ENCODE measurements at regions not wholly inside any gene's neighbourhood (a gene's known extent, or its start where the extent isn't known, plus 50 kb on each side); places are given as distances from the start of the nearest gene placed in this dataset.

DNA sequence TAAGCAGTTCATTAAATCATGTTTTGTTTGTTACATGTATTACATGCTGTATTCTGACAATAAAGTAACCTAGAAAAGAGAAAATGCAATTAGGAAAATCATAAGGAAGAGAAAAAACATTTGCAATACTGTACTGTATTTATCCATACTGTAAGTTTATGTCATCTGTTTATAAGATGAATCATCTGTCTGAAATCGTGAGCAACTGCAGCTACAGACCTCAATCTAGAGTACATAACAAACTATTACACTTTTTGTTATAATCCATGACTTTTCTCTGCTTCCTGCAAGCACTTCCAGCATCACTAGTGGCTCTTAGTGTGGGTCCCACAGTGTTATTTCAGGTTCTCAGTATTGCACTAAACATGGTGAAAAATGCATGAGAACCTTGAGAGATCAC lies 144.4 kb upstream of the NR4A3 start:
- DNase-seq (no peak), ATAC-seq (no peak)
- CTCF ChIA-PET = no interaction called here
- no peaks in the 10 kb centered on the region for H3K9me3 Mint-ChIP-seq (ENCODE audit: low read depth)
- no peaks in the 10 kb centered on the region for H3K27me3 Mint-ChIP-seq
- H3K27ac Mint-ChIP-seq = no peak overlapping the region
- no peak overlapping the region for H3K4me3 Mint-ChIP-seq
- H3K4me1 Mint-ChIP-seq = no peaks in the 10 kb centered on the region
- H3K36me3 Mint-ChIP-seq = peaks cover under 1% of the 10 kb centered on the region

DNA sequence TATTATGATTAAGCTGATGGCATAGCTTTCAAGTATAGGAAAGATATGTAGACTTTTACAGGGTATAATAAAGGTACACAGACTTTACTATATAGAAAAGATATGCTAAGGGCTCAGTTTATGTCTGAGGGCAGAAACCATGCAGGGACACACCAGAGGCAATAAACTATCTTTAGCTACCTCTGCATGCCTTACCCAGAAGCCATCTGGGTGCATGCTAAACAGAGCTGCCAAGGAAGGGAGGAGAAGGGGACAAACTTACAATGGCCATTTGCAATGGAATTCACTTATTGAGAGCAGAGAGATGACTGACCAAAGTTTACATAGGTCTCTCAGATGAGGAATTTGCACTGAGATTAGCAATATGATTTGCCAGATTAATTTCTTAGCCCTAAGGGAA lies 143.1 kb upstream of the NR4A3 start:
- no peaks in the 10 kb centered on the region for H3K27me3 Mint-ChIP-seq
- peaks cover 4% of the 10 kb centered on the region for H3K36me3 Mint-ChIP-seq
- H3K9me3 Mint-ChIP-seq (ENCODE audit: low read depth) = peaks cover 3% of the 10 kb centered on the region
- H3K4me1 Mint-ChIP-seq = no peaks in the 10 kb centered on the region
- DNase-seq (no peak), ATAC-seq (no peak)
- H3K4me3 Mint-ChIP-seq = no peak overlapping the region
- H3K27ac Mint-ChIP-seq = no peak overlapping the region
- CTCF ChIA-PET = no interaction called here

DNA sequence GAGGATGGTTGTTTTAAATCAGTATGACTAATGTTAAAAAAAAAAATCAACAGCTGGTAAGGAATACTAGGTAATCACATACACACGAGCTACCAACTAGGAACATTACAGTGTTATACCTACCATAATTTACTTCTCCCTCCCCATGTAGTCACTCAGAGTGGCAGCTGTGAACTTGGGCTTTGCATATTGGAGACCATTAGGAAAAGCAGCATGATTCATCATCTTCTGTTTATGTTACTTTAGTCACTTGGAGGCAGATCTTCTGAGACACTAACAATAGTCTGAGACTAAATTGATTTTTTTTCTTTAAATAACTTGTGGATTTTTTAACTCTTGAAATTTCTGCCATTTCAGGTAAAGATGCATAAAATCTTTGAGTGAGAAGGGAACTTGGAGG lies 141.5 kb upstream of the NR4A3 start:
- no peak overlapping the region for H3K4me3 Mint-ChIP-seq

DNA sequence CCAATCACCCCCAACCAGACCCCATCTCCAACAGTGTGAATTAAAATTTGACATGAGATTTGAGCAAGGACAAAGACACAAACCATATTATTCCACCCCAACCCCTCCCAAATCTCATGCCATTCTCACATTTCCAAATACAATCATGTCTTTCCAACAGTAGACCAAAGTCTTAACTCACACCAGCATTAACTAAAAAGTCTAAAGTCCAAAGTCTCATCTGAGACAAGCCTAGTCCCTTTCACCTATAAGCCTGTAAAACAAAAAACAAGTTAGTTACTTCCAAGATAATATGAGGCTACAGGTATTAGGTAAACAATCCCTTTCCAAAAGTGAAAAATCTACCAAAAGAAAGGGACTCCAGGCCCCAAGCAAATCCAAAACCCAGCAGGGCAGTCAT lies 140.6 kb upstream of the NR4A3 start:
- Mint-ChIP-seq H3K27me3 (no peaks in the 10 kb centered on the region), H3K27ac (no peak overlapping the region), H3K4me1 (no peaks in the 10 kb centered on the region)

More for the DNA sequence above, 141.5 kb upstream of the NR4A3 start:
- CTCF ChIA-PET = no interaction called here
- no peak for ATAC-seq
- Mint-ChIP-seq H3K9me3 (ENCODE audit: low read depth) (peaks cover 3% of the 10 kb centered on the region), H3K27me3 (no peaks in the 10 kb centered on the region), H3K36me3 (peaks cover 4% of the 10 kb centered on the region), H3K4me1 (no peaks in the 10 kb centered on the region), H3K27ac (no peak overlapping the region)
- no peak for DNase-seq

DNA sequence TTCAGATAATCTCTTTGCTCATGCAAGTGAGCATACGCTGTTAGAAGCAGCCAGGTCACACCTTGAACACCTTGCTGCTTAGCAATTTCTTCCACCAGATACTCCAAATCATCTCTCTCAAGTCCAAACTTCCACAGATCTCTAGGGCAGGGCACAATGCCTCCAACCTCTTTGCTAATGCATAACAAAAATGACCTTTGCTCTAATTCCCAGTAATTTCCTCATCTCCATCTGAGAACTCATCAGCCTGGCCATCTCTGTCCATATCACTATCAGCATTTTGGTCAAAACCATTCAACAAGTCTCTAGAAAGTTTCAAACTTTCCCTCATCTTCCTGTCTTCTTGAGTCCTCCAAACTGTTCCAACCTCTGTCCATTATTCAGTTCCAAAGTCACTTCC lies 139.3 kb upstream of the NR4A3 start:
- no peaks in the 10 kb centered on the region for H3K27me3 Mint-ChIP-seq
- H3K36me3 Mint-ChIP-seq = peaks cover 4% of the 10 kb centered on the region
- H3K4me3 Mint-ChIP-seq = no peak overlapping the region
- H3K4me1 Mint-ChIP-seq = no peaks in the 10 kb centered on the region
- no peak overlapping the region for H3K27ac Mint-ChIP-seq
- CTCF ChIA-PET = no interaction called here
- DNase-seq (no peak), ATAC-seq (no peak)
- H3K9me3 Mint-ChIP-seq (ENCODE audit: low read depth) = peaks cover 3% of the 10 kb centered on the region

More for the DNA sequence above, 140.6 kb upstream of the NR4A3 start:
- DNase-seq = no peak
- peaks cover 3% of the 10 kb centered on the region for H3K9me3 Mint-ChIP-seq (ENCODE audit: low read depth)
- no peak for ATAC-seq
- H3K36me3 Mint-ChIP-seq = peaks cover 4% of the 10 kb centered on the region
- no peak overlapping the region for H3K4me3 Mint-ChIP-seq
- CTCF ChIA-PET = no interaction called here

DNA sequence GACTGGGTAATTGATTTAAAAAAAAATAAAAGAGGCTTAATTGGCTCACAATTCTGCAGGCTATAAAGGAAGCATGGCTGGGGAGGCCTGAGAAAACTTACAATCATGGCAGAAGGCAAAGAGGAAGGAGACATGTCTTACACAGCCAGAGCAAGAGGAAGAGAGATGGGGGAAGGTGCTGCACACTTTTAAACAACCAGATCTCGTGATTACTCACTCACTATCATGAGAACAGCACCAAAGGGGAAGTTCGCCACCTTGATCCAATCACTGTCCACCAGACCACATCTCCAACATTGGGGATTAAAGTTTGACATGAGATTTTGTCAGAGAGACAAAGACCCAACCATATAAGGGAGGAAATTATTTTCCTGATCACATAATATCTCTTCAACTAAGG lies 138.8 kb upstream of the NR4A3 start:
- Mint-ChIP-seq H3K27ac (no peak overlapping the region), H3K36me3 (peaks cover 4% of the 10 kb centered on the region)
- CTCF ChIA-PET = no interaction called here

DNA sequence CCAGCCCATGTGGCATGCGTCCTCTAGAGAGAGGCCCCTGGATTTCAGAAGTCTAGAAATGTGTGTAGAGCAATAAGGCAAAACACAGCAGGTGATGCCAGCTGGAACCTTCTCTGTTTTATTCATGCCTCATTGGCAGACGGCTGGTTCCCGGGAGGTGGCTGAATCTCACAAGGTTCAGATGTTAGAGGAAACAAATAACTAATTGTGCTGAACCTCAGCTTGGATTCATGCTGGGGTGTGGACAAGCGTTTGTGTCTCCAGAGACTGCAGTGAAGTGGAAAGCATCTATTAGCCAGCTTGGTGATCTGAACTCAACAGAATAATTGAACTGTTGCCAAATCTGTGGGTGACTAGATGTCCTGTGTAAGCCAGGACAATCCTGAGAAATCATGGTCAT lies 131.1 kb upstream of the NR4A3 start:
- no peaks in the 10 kb centered on the region for H3K36me3 Mint-ChIP-seq

More for the DNA sequence above, 138.8 kb upstream of the NR4A3 start:
- Mint-ChIP-seq H3K4me3 (no peak overlapping the region), H3K4me1 (no peaks in the 10 kb centered on the region), H3K27me3 (no peaks in the 10 kb centered on the region), H3K9me3 (ENCODE audit: low read depth) (peaks cover 3% of the 10 kb centered on the region)
- no peak for DNase-seq
- no peak for ATAC-seq

DNA sequence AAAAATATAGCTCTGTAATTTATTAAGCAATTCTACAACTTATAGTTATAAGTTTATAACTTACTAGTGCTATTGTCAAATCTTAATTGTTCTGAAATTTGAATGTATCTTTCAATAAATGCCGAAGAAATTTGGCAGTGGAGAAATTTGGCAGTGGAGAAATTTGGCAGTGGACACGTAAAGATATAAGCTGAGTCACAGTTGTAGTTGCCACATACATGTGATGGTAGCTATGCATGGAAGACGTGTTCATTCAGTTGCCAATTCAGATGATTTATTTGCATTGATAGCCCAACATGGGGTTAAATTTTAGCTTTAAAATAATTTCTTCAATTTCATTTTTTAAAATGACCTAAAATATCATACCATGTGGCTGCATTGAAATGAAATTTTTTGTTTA lies 127.8 kb upstream of the NR4A3 start:
- no peak overlapping the region for H3K4me3 Mint-ChIP-seq

More for the DNA sequence above, 131.1 kb upstream of the NR4A3 start:
- no peak overlapping the region for H3K4me3 Mint-ChIP-seq
- H3K27me3 Mint-ChIP-seq = peaks cover 8% of the 10 kb centered on the region
- H3K9me3 Mint-ChIP-seq (ENCODE audit: low read depth) = no peaks in the 10 kb centered on the region
- H3K4me1 Mint-ChIP-seq = no peaks in the 10 kb centered on the region
- ATAC-seq (no peak), DNase-seq (no peak)
- no peak overlapping the region for H3K27ac Mint-ChIP-seq
- CTCF ChIA-PET = no interaction called here

DNA sequence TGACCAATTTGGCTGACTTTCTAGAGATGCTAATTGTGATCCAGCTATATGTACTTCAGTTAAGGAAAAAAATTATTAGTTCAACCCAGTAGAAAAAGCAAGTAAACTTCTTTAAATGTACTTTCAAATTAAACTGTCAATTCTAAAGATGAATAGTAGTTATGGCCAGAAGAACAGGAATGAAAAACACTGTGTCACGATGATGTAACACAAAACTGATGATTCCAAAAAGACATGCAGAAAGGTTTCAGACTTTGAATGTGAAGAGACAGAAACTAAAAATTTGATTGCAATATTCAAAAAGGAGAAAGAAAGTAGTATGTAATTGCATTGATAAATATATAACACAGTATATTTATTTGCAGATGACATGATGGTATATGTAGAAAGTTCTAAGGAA lies 127.3 kb upstream of the NR4A3 start:
- no peaks in the 10 kb centered on the region for H3K4me1 Mint-ChIP-seq
- CTCF ChIA-PET = no interaction called here
- no peak overlapping the region for H3K27ac Mint-ChIP-seq
- H3K27me3 Mint-ChIP-seq = peaks cover 6% of the 10 kb centered on the region
- DNase-seq (no peak), ATAC-seq (no peak)
- H3K9me3 Mint-ChIP-seq (ENCODE audit: low read depth) = no peaks in the 10 kb centered on the region
- H3K36me3 Mint-ChIP-seq = no peaks in the 10 kb centered on the region
- H3K4me3 Mint-ChIP-seq = no peak overlapping the region

More for the DNA sequence above, 127.8 kb upstream of the NR4A3 start:
- CTCF ChIA-PET = interaction anchor here (0.7 kb wide), 1 partner anchor 12 kb away, joined by 3 read pairs; no protein-coding TSS in a partner anchor
- Mint-ChIP-seq H3K9me3 (ENCODE audit: low read depth) (no peaks in the 10 kb centered on the region), H3K4me1 (no peaks in the 10 kb centered on the region), H3K36me3 (no peaks in the 10 kb centered on the region), H3K27me3 (peaks cover 6% of the 10 kb centered on the region), H3K27ac (no peak overlapping the region)
- no peak for ATAC-seq
- DNase-seq = no peak

DNA sequence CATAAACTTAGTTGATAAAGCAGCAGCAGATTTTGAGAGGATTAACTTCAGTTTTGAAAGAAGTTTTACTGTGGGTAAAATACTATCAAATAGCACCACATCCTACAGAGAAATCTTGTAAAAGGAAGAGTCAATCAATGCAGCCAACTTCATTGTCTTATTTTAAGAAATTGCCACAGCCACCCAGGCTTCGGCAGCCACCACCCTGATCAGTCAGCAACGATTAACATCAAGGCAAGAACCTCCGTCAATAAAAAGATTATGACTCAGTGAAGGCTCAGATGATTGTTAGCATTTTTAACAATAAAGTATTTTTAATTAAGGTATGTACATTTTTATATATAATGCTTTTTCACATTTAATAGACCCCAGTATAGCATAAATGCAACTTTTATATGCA lies 122.3 kb upstream of the NR4A3 start:
- ATAC-seq = no peak
- CTCF ChIA-PET = no interaction called here
- H3K4me3 Mint-ChIP-seq = no peak overlapping the region
- no peaks in the 10 kb centered on the region for H3K36me3 Mint-ChIP-seq
- H3K27ac Mint-ChIP-seq = no peak overlapping the region
- no peak for DNase-seq
- H3K4me1 Mint-ChIP-seq = no peaks in the 10 kb centered on the region
- peaks cover 10% of the 10 kb centered on the region for H3K27me3 Mint-ChIP-seq
- no peaks in the 10 kb centered on the region for H3K9me3 Mint-ChIP-seq (ENCODE audit: low read depth)

DNA sequence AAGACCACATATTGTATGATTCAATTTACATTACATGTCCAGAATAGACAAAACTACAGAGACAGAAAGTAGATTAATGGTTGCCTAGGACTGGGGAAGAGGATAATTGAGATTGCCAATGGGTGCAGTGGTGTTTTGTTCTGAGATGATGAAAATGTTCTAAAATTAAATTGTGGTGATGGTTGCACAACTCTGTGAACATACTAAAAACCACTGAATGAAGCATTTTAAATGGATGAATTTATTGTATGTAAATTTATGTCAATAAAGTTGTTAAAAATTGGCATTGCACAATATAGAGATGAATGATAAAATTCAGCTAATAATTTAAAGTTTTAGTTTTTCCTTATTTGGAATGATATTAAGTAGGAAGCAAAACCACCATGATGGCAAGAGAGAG lies 109.5 kb upstream of the NR4A3 start:
- Mint-ChIP-seq H3K27ac (no peak overlapping the region), H3K4me3 (no peak overlapping the region)

DNA sequence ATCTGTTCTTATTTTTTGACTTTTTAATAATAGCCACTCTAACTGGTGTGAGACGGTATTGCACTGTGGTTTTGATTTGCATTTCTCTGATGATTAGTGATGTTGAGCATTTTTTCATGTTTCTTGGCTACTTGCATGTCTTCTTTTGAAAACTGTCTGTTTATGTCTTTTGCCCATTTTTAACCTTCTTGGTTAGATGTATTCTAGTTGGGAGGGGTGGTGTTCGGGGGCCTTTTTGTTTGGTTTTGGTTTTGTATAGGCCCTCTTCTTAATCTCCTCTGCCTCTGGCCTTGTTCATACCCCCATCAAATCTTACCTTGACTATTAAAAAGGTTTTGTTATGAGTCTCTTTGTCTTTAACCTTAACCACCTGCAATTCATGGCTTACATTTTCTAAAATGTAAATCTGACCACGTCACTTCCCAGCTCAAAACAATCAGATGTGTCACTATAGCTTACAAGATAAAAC lies 107.8 kb upstream of the NR4A3 start:
- ATAC-seq = no peak

More for the DNA sequence above, 109.5 kb upstream of the NR4A3 start:
- H3K4me1 Mint-ChIP-seq = peaks cover 4% of the 10 kb centered on the region
- H3K27me3 Mint-ChIP-seq = no peaks in the 10 kb centered on the region
- DNase-seq (no peak), ATAC-seq (no peak)
- CTCF ChIA-PET = no interaction called here
- no peaks in the 10 kb centered on the region for H3K36me3 Mint-ChIP-seq
- H3K9me3 Mint-ChIP-seq (ENCODE audit: low read depth) = peaks cover under 1% of the 10 kb centered on the region

DNA sequence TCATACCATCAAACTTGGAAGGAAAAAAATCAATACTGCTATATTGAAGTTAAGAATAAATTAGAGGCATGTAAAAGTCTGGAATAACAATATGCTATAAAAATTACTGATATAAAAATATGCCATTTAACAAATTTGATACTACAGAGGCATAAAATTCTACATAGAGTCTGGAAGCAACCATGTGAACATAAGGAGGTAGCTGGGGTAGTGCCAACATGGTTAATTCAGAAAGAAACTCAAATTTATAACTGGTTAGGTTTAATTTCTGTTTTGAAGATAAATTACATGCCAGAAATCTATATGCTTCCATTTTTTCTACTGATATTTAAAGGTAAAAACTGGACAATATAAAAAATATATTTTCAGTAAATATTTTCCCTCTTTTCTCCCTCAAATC lies 103.1 kb upstream of the NR4A3 start:
- no peak for DNase-seq
- Mint-ChIP-seq H3K27ac (no peak overlapping the region), H3K9me3 (ENCODE audit: low read depth) (peaks cover 2% of the 10 kb centered on the region), H3K36me3 (peaks cover 2% of the 10 kb centered on the region), H3K4me1 (peaks cover 40% of the 10 kb centered on the region), H3K4me3 (no peak overlapping the region), H3K27me3 (no peaks in the 10 kb centered on the region)
- ATAC-seq = no peak
- CTCF ChIA-PET = no interaction called here

More for the DNA sequence above, 107.8 kb upstream of the NR4A3 start:
- no peak for DNase-seq
- CTCF ChIA-PET = no interaction called here
- Mint-ChIP-seq H3K27me3 (no peaks in the 10 kb centered on the region), H3K4me3 (no peak overlapping the region), H3K9me3 (ENCODE audit: low read depth) (peaks cover 2% of the 10 kb centered on the region), H3K27ac (no peak overlapping the region), H3K36me3 (peaks cover 2% of the 10 kb centered on the region), H3K4me1 (peaks cover 4% of the 10 kb centered on the region)

DNA sequence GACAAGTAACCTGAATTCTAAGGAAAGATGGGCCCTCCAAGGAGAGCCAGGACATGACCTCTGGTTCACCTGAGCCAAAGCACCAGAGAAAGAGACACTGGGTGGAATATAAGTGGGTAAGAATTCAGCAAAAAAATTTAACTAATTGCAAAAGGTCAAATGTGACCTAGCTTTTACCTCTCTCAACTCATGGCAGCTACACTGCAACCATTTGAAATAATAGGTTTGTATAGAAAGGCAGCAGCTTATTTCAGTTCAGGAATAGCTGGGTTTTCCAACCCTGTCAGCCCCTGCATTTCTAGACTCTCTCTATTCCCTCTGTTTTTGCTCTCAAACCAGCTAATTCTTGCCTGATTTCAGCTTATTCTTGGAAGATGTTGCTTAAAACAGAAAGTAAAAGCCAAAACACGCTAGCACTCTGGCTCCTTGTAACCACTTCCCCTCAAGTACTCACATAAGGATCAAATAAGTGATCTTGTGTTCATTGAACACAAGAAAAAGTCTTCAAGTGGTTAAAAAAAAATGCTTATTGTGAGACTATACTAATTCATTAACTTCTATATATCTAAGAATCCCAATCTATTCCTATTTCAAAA lies 101.1 kb upstream of the NR4A3 start:
- no peaks in the 10 kb centered on the region for H3K27me3 Mint-ChIP-seq
- peaks cover 2% of the 10 kb centered on the region for H3K9me3 Mint-ChIP-seq (ENCODE audit: low read depth)
- CTCF ChIA-PET = no interaction called here
- peak overlapping the region; percentile 86 for H3K27ac Mint-ChIP-seq
- peaks cover 36% of the 10 kb centered on the region for H3K4me1 Mint-ChIP-seq
- ATAC-seq = peak; percentile 87
- DNase-seq = peak; percentile 44
- H3K4me3 Mint-ChIP-seq = peak overlapping the region; percentile 73
- H3K36me3 Mint-ChIP-seq = peaks cover 2% of the 10 kb centered on the region

DNA sequence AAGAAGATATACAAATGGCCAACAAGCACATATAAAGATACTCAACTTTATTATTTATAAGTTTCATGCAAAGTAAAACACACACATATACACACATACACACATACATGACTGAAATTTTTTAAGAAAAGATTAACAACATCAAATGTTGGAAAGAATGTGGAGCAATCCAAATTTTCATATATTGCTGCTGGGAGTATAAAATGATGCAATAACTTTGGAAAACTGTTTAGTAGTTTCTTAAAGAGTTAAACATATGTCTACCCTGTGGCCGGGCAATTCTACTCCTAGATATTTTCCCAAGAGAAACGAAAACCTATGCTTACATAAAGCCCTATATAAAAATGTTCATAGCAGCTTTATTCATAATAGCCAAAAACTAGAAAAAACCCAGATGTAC lies 99.8 kb upstream of the NR4A3 start:
- Mint-ChIP-seq H3K4me3 (no peak overlapping the region), H3K4me1 (peaks cover 36% of the 10 kb centered on the region), H3K27me3 (no peaks in the 10 kb centered on the region), H3K36me3 (peaks cover 2% of the 10 kb centered on the region), H3K27ac (no peak overlapping the region), H3K9me3 (ENCODE audit: low read depth) (peaks cover 2% of the 10 kb centered on the region)
- ATAC-seq = no peak
- CTCF ChIA-PET = no interaction called here
- no peak for DNase-seq

Data from activated CD8-positive, alpha-beta memory T cell treated with anti-CD3 and anti-CD28 coated beads, Interleukin-2, amount 10 ng/mL, durations not matched to agents 7 days and 5 days (primary cell).